ENCODE measurements at regions not wholly inside any gene's neighbourhood (a gene's known extent, or its start where the extent isn't known, plus 50 kb on each side); places are given as distances from the start of the nearest gene placed in this dataset.
"Not testable (repeated sequence)": the region's sequence is repeated elsewhere in the genome, so short reads cannot be mapped to it uniquely, and the experiment has no call there.

- not testable (repeated sequence) for H3K4me3 ChIP-seq (ENCODE audit: low read depth, low read length)
Measured at GRCh38 chr4:27075603-27076002, 215.0 kb downstream of the STIM2 start.

GRCh38 chr4:27078934-27079455, 218.4 kb downstream of the STIM2 start:
- TF ChIP-seq CTCF (IDR thresholded peaks at IDR 0.05; ENCODE audit: borderline replicate concordance, insufficient read depth, low read depth, low read length): no peak

GRCh38 chr4:27081675-27082586, 221.3 kb downstream of the STIM2 start:
- no peak overlapping the region for H3K4me3 ChIP-seq (ENCODE audit: low read depth, low read length)
- TF ChIP-seq CTCF (IDR thresholded peaks at IDR 0.05; ENCODE audit: borderline replicate concordance, insufficient read depth, low read depth, low read length): no peak

More at GRCh38 chr4:27078934-27079455, 218.4 kb downstream of the STIM2 start:
- no peak overlapping the region for H3K4me3 ChIP-seq (ENCODE audit: low read depth, low read length)

- no peak for TF ChIP-seq CTCF (IDR thresholded peaks at IDR 0.05; ENCODE audit: borderline replicate concordance, insufficient read depth, low read depth, low read length)
- no peak overlapping the region for H3K4me3 ChIP-seq (ENCODE audit: low read depth, low read length)
Measured at GRCh38 chr4:27082776-27083175, 222.1 kb downstream of the STIM2 start.

- no peak overlapping the region for H3K4me3 ChIP-seq (ENCODE audit: low read depth, low read length)
Measured at GRCh38 chr4:27084685-27085361, 224.2 kb downstream of the STIM2 start.

GRCh38 chr4:27085396-27085795, 224.8 kb downstream of the STIM2 start:
- no peak overlapping the region for H3K4me3 ChIP-seq (ENCODE audit: low read depth, low read length)
- no peak for TF ChIP-seq CTCF (IDR thresholded peaks at IDR 0.05; ENCODE audit: borderline replicate concordance, insufficient read depth, low read depth, low read length)

More at GRCh38 chr4:27084685-27085361, 224.2 kb downstream of the STIM2 start:
- TF ChIP-seq CTCF (IDR thresholded peaks at IDR 0.05; ENCODE audit: borderline replicate concordance, insufficient read depth, low read depth, low read length): no peak

- TF ChIP-seq CTCF (IDR thresholded peaks at IDR 0.05; ENCODE audit: borderline replicate concordance, insufficient read depth, low read depth, low read length): no peak
- H3K4me3 ChIP-seq (ENCODE audit: low read depth, low read length): no peak overlapping the region
Measured at GRCh38 chr4:27087306-27088045, 226.8 kb downstream of the STIM2 start.
